HG03378 (cell line): ENCODE measurements at regions not wholly inside any gene's neighbourhood (a gene's known extent, or its start where the extent isn't known, plus 50 kb on each side); places are given as distances from the start of the nearest gene placed in this dataset.
"Not testable (repeated sequence)": the region's sequence is repeated elsewhere in the genome, so short reads cannot be mapped to it uniquely, and the experiment has no call there.

Experiments
- ATAC-seq: cut with Tn5 transposase; IDR thresholded peaks from one replicate; pipeline ENCODE4 v1.9.1; 2021; ENCODE audit warnings: mild to moderate bottlenecking, moderate library complexity; ENCODE audit not compliant: unreplicated experiment

GRCh38 chr11:95412074-95412473 lies 181.1 kb upstream of the SESN3 start:
- ATAC-seq = no peak

GRCh38 chr11:95410707-95411106 lies 179.7 kb upstream of the SESN3 start:
- ATAC-seq = not testable (repeated sequence)

- no peak for ATAC-seq
Measured at GRCh38 chr11:95406271-95406670, 175.3 kb upstream of the SESN3 start.

DNA sequence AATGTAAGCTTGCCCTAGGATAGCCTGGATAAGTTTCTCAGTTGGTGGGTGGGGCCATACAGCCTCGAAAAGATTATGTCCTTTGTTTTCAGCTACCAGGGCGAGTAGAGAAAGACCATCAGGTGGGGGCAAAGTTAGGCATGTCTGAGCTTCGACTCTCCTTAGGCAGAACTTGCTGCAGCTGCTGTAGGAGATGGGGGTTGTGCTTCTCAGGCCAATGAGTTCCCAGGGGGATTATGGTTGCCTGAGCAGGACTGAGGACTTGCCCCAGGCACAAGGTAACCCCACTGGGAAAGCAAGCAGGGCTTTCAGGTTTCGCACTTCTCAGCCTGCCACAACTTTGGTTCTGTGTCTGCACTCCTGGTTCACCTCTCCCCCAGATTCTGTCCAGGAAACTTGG lies 173.4 kb upstream of the SESN3 start:
- ATAC-seq = no peak

GRCh38 chr11:95398437-95399112 lies 167.6 kb upstream of the SESN3 start:
- ATAC-seq = no peak

DNA sequence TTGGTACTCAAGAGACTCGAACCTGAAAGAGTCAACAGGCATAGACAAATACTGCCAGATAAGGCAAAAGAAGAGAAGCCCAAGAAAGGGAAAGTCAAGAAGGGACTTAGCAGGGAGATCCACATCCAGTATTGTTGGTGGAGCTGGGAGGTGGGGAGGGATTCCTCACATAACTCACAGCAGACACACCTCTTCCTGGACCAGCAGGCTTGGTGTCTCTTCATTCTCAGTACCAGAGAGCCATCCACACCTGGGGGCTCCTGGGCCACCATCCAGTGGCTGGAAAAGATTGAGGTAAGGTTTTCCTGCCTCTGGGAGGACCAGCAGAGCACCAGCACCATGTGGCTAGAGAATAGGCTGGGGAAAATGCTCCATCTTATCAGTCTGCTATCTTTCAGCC lies 161.6 kb upstream of the SESN3 start:
- no peak for ATAC-seq

GRCh38 chr11:95389427-95389826 lies 158.4 kb upstream of the SESN3 start:
- ATAC-seq = no peak

- ATAC-seq = no peak
Measured at GRCh38 chr11:95388086-95388485, 157.1 kb upstream of the SESN3 start.

DNA sequence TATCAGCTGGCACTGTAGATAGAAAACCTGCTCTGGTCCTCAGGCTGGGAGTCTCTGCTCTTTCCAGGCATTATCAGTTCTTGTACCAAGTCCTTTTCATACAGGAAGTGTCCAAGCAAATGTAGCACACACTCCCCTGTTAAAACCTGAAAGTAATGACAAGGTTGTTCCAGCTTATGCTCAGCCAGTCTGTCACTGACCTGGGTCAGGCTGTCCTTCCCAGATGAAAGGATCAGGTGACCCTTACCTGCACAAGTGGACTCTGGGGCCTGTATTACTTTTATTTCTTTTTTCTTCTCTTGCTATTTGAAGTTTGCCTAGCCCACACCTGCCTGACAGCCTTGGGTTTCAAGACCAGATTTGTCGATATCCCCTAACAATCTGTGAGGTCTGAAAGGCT lies 156.3 kb upstream of the SESN3 start:
- ATAC-seq = no peak

DNA sequence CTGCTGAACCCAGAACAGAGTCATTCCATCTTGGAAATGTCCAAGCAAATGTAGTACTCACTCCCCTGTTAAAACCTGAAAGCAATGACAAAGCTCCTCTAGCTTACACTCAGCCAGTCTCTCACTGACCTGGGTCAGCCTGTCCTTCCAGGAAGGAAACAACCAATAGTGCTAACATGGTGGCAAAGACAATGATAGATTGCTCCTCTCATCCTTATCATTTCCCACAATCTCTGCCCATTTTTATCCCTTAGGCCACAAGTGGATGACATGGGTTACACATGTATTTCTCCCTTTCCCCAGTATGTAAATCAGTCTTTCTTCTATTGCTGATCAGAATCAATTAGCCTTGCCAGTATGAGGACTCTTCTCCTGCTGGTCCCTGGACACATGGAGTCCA lies 154.6 kb upstream of the SESN3 start:
- ATAC-seq = no peak

DNA sequence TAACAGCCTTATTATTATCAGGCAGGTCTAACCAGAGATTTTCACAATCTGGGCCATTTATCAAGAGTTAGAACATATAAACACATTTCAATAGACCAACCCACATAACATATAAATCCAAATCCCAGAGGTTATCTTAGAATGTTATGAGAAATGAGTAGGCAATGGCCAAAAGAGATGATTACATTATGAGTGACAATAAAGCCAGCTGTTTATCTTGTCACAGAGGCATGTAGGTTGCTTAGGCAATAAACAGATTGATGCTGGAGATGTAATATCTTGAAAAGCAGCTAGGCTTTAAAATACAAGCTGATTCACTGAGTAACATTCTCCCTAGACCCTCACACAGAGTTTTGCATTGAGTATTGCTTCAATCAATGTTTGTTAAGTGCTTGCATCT lies 148.5 kb upstream of the SESN3 start:
- no peak for ATAC-seq

GRCh38 chr11:95378789-95379188 lies 147.8 kb upstream of the SESN3 start:
- no peak for ATAC-seq

GRCh38 chr11:95378111-95378510 lies 147.1 kb upstream of the SESN3 start:
- ATAC-seq = no peak

DNA sequence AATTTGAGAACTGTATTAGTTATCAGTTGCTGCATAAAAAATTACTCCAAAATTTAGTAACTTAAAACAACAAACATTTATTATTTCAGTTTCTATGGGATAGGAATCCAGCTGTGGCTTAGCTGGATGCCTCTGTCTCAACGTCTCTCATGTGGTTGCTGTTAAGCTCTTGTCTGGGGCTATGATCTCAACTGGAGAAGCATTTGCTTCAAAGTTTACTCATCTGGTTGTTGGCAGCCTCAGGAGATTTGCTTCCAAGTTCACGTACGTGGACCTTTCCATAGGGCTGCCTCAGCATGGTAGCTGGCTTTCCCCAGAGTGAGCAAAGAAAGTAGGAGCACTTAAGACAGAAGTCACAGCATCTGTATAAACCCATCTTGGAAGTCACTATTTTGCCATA lies 144.9 kb upstream of the SESN3 start:
- no peak for ATAC-seq

GRCh38 chr11:95375451-95375850 lies 144.4 kb upstream of the SESN3 start:
- no peak for ATAC-seq

- no peak for ATAC-seq
Measured at GRCh38 chr11:95374105-95374504, 143.1 kb upstream of the SESN3 start.

GRCh38 chr11:95373241-95373640 lies 142.2 kb upstream of the SESN3 start:
- no peak for ATAC-seq

GRCh38 chr11:95372097-95372656 lies 141.2 kb upstream of the SESN3 start:
- ATAC-seq = no peak

DNA sequence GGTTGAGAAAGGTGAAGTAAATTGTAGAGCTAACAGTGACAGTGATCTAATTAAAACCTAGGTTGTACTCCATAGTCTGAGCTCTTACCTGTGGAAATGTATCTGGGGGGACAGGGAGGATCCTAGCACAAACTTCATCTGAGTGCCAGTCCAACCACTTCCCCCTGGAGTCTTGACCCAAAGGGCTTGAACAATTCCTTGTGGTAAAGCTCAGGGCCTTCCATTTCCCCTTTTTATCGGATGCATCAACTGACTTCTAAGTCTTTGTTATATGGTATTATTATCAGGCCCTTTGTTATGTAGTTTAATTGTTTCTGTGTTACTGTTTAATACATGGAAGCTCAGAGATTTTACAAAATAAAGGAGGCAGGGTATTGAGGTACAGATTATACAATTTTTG lies 140.2 kb upstream of the SESN3 start:
- ATAC-seq = no peak

DNA sequence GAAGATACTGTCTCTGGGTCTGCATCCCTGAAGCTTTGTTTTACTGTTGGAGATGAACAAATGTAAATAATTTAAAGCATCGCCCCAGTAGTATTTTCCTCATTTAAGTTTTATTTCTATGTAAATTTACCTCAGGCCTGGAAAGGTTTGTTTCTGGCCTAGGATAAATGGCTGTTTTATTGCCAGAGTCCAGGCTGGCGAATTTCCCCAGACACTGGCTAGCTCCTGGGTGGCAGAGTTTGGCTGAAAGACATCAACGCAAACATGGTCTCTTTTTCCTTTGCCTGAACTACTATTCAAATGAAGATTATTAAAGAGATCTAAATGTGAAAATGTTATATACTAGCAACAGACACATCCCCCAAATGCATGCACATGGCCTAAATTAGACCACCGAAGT lies 136.7 kb upstream of the SESN3 start:
- ATAC-seq = no peak

GRCh38 chr11:95365348-95365747 lies 134.3 kb upstream of the SESN3 start:
- ATAC-seq = no peak

DNA sequence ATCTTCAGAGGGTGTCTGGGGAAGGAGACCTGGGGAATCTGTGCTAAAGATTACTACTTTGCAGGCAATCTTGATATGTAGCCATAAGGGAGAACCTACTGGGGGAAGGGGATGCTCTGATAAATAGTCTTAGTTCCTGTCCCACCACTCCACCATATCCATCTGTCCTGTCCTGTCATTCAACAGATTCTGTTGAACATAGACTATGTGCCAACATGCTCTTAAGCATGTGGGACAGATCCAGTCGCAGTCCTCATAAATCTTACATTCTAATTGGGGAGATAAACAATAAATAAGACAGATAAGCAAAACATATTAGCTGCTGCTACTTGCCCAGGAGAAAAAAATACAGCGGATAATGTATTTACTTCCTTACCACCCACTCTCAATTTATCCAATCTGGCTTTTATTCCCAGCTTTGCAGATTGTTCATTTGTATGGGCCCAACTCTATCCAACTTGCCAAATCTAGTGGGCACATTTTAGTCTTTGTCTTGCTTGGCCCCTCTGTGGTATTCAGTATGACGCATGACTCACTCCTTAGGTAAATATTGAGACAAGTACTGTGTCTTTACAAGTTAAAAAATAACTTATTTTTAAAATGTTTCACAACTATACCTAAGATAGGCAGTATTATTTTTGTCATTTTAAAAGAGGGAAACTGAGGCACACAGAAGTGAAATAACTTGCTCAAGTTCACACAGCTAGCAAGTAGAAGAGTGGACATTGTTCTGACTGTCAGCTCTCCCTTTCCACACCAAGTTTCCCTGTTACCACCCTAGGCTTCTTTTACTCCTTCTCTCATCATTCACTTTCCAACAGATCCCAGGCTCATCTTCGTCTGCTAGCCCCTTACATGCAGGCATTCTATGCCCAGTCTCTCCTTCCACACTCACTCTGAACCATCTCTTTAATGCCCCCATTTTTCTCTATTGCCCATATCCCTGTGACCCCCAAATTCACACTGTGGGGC lies 133.6 kb upstream of the SESN3 start:
- ATAC-seq = no peak
